GM12878 (cell line): ENCODE measurements at regions not wholly inside any gene's neighbourhood (a gene's known extent, or its start where the extent isn't known, plus 50 kb on each side); places are given as distances from the start of the nearest gene placed in this dataset.

Experiments used
- ATAC-seq: fragments of 200-7000 bp; cut with Tn5 transposase; 3 replicates; pipeline ENCODE4 v1.9.1; 2020; ENCODE audit warnings: mild to moderate bottlenecking, moderate library complexity
- BruUV-seq: library from RNA; stranded (reverse); fragments of 400-500 nt; replicated peaks from 2 replicates; lab custom pipeline; 2021; lab: Mats Ljungman, UMichigan
- CTCF ChIA-PET: fragments of 300-600 bp; sonication (Branson Sonifier 250); formaldehyde crosslinking; extraction: SDS; loops from one replicate; lab custom pipeline; 2021; ENCODE audit warnings: inconsistent platforms; lab: Yijun Ruan, JAX
- POLR2A ChIA-PET: fragments of 350-600 bp; formaldehyde crosslinking; extraction: SDS; loops from one replicate; lab custom pipeline; 2021; ENCODE audit warnings: inconsistent platforms; lab: Charles Lee
- RAD21 ChIA-PET: fragments of 300-600 bp; sonication (Branson Sonifier 250); formaldehyde crosslinking; loops from one replicate; lab custom pipeline; 2023; ENCODE audit warnings: antibody characterized with exemption; ENCODE audit not compliant: unreplicated experiment; lab: Charles Lee
- SMC1A ChIA-PET: fragments of 300-600 bp; sonication (Branson Sonifier 250); formaldehyde crosslinking; loops from one replicate; lab custom pipeline; 2023; ENCODE audit not compliant: unreplicated experiment, uncharacterized antibody; lab: Charles Lee
- DNase-seq: peaks from one replicate; pipeline ENCODE4 v3.0.0-alpha.2; 2011; ENCODE audit warnings: low read depth, low spot score
- FAIRE-seq: peaks from 3 replicates; lab custom pipeline; 2011; peaks lifted over from hg19 to GRCh38; lab: Jason Lieb, UNC
- H2AFZ ChIP-seq: 2 replicates; pipeline ENCODE4 v1.6.0; 2011; ENCODE audit warnings: low read depth, low read length, control low read depth; ENCODE audit not compliant: control insufficient read depth
- H3K27ac ChIP-seq: 2 replicates; pipeline ENCODE4 v1.5.1; 2011; ENCODE audit warnings: control low read depth; ENCODE audit not compliant: control insufficient read depth, insufficient read depth
- H3K27me3 ChIP-seq, 2 experiments: replicated peaks in 1 of 2; 2 replicates each; pipeline versions ENCODE4 v1.6.0 to v1.6.1; 2011; ENCODE audit warnings: low read length in 1 of 2; ENCODE audit not compliant: control insufficient read depth in 2 of 2, insufficient read depth in 2 of 2
- H3K36me3 ChIP-seq, 2 experiments: 2 replicates each; pipeline ENCODE4 v1.5.1; 2011; ENCODE audit warnings: low read length in 1 of 2; ENCODE audit not compliant: control insufficient read depth in 2 of 2, insufficient read depth in 2 of 2
- H3K4me1 ChIP-seq: 2 replicates; pipeline ENCODE4 v1.6.1; 2011; ENCODE audit warnings: mild to moderate bottlenecking, low read length, moderate library complexity, mixed read lengths; ENCODE audit not compliant: control insufficient read depth, insufficient read depth
- H3K4me2 ChIP-seq: 2 replicates; pipeline ENCODE4 v1.6.0; 2011; ENCODE audit warnings: control low read depth; ENCODE audit not compliant: control insufficient read depth, insufficient read depth
- H3K4me3 ChIP-seq: fragments of 200-600 bp; sonication (generic); 2 replicates; pipeline ENCODE4 v1.5.1; 2016
- H3K79me2 ChIP-seq: 2 replicates; pipeline ENCODE4 v1.6.0; 2011; ENCODE audit warnings: low read length; ENCODE audit not compliant: control insufficient read depth, insufficient read depth
- H3K9ac ChIP-seq: 2 replicates; pipeline ENCODE4 v1.8.0; 2011; ENCODE audit warnings: low read length, control low read depth, mixed read lengths; ENCODE audit not compliant: control insufficient read depth, insufficient read depth
- H3K9me3 ChIP-seq: replicated peaks from 3 replicates; pipeline ENCODE4 v1.5.1; 2011; ENCODE audit warnings: mild to moderate bottlenecking, low read length; ENCODE audit not compliant: control insufficient read depth, insufficient read depth
- H4K20me1 ChIP-seq: 2 replicates; pipeline ENCODE4 v1.6.0; 2011; ENCODE audit not compliant: control insufficient read depth, insufficient read depth
- ETV6 ChIP-seq, 2 experiments: fragments of 450-650 bp in 1 of 2; IDR thresholded peaks in 1 of 2; conservative IDR thresholded peaks in 1 of 2; 2 replicates each; pipeline ENCODE4 v1.6.1; 2014; ENCODE audit warnings: antibody characterized with exemption in 1 of 2, borderline replicate concordance in 1 of 2, low read depth in 1 of 2, mild to moderate bottlenecking in 1 of 2, moderate library complexity in 1 of 2
- NFIC ChIP-seq: IDR thresholded peaks from 2 replicates; pipeline ENCODE4 v1.6.1; 2012; ENCODE audit warnings: low read depth, mild to moderate bottlenecking, inconsistent platforms, low read length, moderate library complexity
- RFX5 ChIP-seq: IDR thresholded peaks from 2 replicates; pipeline ENCODE4 v1.6.1; 2011; ENCODE audit warnings: low read depth, low read length, improper control_type of control experiment
- RUNX3 ChIP-seq: IDR thresholded peaks from 2 replicates; pipeline ENCODE4 v1.6.1; 2012; ENCODE audit warnings: low read length, inconsistent platforms
- SIN3A ChIP-seq: IDR thresholded peaks from 2 replicates; pipeline ENCODE4 v1.6.1; 2012; ENCODE audit warnings: low read depth, low read length, improper control_type of control experiment
- SMAD1 ChIP-seq: fragments of 450-650 bp; IDR thresholded peaks from 2 replicates; pipeline ENCODE4 v1.6.1; 2018; ENCODE audit warnings: mild to moderate bottlenecking, low read depth; ENCODE audit not compliant: partially characterized antibody
- SMC3 ChIP-seq: IDR thresholded peaks from 2 replicates; pipeline ENCODE4 v1.6.1; 2011; ENCODE audit warnings: low read length, improper control_type of control experiment, borderline replicate concordance
- WRNIP1 ChIP-seq: IDR thresholded peaks from 2 replicates; pipeline ENCODE4 v1.6.1; 2011; ENCODE audit warnings: low read depth, low read length, improper control_type of control experiment, borderline replicate concordance
- ZNF274 ChIP-seq: IDR thresholded peaks from one replicate; pipeline ENCODE4 v1.8.0; 2011; ENCODE audit not compliant: insufficient read length, insufficient read depth
- in situ Hi-C: fragments of 300-500 bp; cut with MboI; formaldehyde crosslinking; loops from 9 replicates; pipeline ENCODE4 v1.14.3; 2018; ENCODE audit warnings: mixed read lengths
- intact Hi-C: fragments of 100-400 bp; cut with micrococcal nuclease; formaldehyde crosslinking; loops from one replicate; pipeline ENCODE4 v1.14.2; 2022; ENCODE audit not compliant: unreplicated experiment
- TF ChIP-seq, protein P1 (sequence below): fragments of 450-650 bp; IDR thresholded peaks from 2 replicates; pipeline ENCODE4 v1.6.1; 2017; ENCODE audit warnings: mild to moderate bottlenecking, moderate library complexity
- TF ChIP-seq, protein P2 (sequence below): fragments of 450-650 bp; IDR thresholded peaks from 2 replicates; pipeline ENCODE4 v1.6.1; 2016; ENCODE audit warnings: mild to moderate bottlenecking

DNA sequence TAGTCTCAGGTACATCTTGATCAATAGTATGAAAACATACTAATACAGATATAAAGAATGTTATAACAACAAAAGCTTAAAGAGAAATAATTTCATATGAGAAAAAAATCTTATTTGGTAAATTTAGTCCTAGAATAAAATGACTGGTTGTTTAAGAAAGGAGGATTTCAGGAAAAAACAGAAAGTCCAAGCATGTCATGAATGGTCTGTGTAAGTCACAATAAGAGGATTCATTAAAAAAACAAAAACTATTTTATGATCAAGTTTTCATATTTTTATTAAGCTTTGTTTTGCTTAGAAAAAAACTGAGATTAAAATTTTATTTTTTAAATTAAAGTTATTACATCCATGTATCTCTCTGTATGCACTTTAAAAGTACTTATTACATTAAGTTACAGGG is 353.9 kb upstream of the SPHKAP start:
- ChIA-PET CTCF (interaction anchor here (1.2 kb wide), 1 partner anchor 13 kb away, joined by 3 read pairs; no protein-coding TSS in a partner anchor), RAD21 (no interaction called here)
- DNase-seq, result no peak
- H3K4me2 ChIP-seq, result no peak overlapping the region
- H4K20me1 ChIP-seq, result no peaks in the 10 kb centered on the region
- no peak overlapping the region for H3K9ac ChIP-seq
- H3K79me2 ChIP-seq, result no peaks in the 10 kb centered on the region
- no peak overlapping the region for H2AFZ ChIP-seq
- in situ Hi-C loops, result no loop called here
- TF ChIP-seq, protein P1, sequence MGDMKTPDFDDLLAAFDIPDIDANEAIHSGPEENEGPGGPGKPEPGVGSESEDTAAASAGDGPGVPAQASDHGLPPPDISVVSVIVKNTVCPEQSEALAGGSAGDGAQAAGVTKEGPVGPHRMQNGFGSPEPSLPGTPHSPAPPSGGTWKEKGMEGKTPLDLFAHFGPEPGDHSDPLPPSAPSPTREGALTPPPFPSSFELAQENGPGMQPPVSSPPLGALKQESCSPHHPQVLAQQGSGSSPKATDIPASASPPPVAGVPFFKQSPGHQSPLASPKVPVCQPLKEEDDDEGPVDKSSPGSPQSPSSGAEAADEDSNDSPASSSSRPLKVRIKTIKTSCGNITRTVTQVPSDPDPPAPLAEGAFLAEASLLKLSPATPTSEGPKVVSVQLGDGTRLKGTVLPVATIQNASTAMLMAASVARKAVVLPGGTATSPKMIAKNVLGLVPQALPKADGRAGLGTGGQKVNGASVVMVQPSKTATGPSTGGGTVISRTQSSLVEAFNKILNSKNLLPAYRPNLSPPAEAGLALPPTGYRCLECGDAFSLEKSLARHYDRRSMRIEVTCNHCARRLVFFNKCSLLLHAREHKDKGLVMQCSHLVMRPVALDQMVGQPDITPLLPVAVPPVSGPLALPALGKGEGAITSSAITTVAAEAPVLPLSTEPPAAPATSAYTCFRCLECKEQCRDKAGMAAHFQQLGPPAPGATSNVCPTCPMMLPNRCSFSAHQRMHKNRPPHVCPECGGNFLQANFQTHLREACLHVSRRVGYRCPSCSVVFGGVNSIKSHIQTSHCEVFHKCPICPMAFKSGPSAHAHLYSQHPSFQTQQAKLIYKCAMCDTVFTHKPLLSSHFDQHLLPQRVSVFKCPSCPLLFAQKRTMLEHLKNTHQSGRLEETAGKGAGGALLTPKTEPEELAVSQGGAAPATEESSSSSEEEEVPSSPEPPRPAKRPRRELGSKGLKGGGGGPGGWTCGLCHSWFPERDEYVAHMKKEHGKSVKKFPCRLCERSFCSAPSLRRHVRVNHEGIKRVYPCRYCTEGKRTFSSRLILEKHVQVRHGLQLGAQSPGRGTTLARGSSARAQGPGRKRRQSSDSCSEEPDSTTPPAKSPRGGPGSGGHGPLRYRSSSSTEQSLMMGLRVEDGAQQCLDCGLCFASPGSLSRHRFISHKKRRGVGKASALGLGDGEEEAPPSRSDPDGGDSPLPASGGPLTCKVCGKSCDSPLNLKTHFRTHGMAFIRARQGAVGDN, result no peak
- TF ChIP-seq RUNX3 (no peak), NFIC (no peak), SIN3A (no peak), SMAD1 (no peak), ZNF274 (no peak), RFX5 (no peak), WRNIP1 (no peak), SMC3 (no peak), ETV6 (conservative IDR thresholded peaks at IDR 0.05 in 1 of 2, IDR thresholded peaks at IDR 0.05 in 1 of 2; ENCODE audit: borderline replicate concordance in 1 of 2, low read depth in 1 of 2) (no peak)
- TF ChIP-seq, protein P2, sequence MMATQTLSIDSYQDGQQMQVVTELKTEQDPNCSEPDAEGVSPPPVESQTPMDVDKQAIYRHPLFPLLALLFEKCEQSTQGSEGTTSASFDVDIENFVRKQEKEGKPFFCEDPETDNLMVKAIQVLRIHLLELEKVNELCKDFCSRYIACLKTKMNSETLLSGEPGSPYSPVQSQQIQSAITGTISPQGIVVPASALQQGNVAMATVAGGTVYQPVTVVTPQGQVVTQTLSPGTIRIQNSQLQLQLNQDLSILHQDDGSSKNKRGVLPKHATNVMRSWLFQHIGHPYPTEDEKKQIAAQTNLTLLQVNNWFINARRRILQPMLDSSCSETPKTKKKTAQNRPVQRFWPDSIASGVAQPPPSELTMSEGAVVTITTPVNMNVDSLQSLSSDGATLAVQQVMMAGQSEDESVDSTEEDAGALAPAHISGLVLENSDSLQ, result no peak
- TF ChIP-seq, all 136 proteins: peak for 0
- ChIA-PET POLR2A (no interaction called here), SMC1A (no interaction called here)
- no peaks in the 10 kb centered on the region for H3K27me3 ChIP-seq
- intact Hi-C loops, result no loop called here
- no TSS peak for BruUV-seq
- FAIRE-seq, result no peak
- 0 out of 2 replicates have a peak, but pooled peaks cover 4% of the 10 kb centered on the region for H3K4me1 ChIP-seq
- no peaks in the 10 kb centered on the region; the same call in 2 of the 3 replicates for H3K9me3 ChIP-seq
- H3K36me3 ChIP-seq, result no peaks in the 10 kb centered on the region
- no peak for ATAC-seq
- no peak overlapping the region for H3K4me3 ChIP-seq
- H3K27ac ChIP-seq, result no peak overlapping the region
